ENCODE measurements at regions not wholly inside any gene's neighbourhood (a gene's known extent, or its start where the extent isn't known, plus 50 kb on each side); places are given as distances from the start of the nearest gene placed in this dataset.

GRCh38 chr5:15249152-15249551 lies 250.8 kb upstream of the FBXL7 start:
- POLR2A ChIA-PET (ENCODE audit: unreplicated experiment) = no interaction called here
- dilution Hi-C loops (cut with HindIII; ENCODE audit: low sequenced_read_pairs, unreplicated experiment) = no loop called here
- H2BK15ac ChIP-seq (ENCODE audit: low read depth, low read length) = no peak overlapping the region
- H3K36me3 ChIP-seq (ENCODE audit: control insufficient read depth, insufficient read depth, low read length) = no peaks in the 10 kb centered on the region
- no peak overlapping the region for H2BK20ac ChIP-seq (ENCODE audit: low read depth, low read length)
- WGBS, 2 experiments (ENCODE audit: extremely low coverage in 2 of 2, insufficient read length in 1 of 2) = no CpG with 5 or more reads among the region's 3 CpGs
- H3K23ac ChIP-seq (ENCODE audit: low read depth, low read length) = no peak overlapping the region
- no peak overlapping the region for H3K4me3 ChIP-seq (ENCODE audit: insufficient read depth, low read depth, low read length)
- no peak overlapping the region for H3K9ac ChIP-seq (ENCODE audit: low read depth, low read length)
- TF ChIP-seq CHD1 (IDR thresholded peaks at IDR 0.05; ENCODE audit: low read depth, low read length) (no peak), CEBPB (IDR thresholded peaks at IDR 0.05; ENCODE audit: low read depth, low read length) (peak; percentile 93)
- H3K27me3 ChIP-seq (ENCODE audit: control insufficient read depth, insufficient read depth, low read length) = no peaks in the 10 kb centered on the region
- no peak overlapping the region for H3K18ac ChIP-seq (ENCODE audit: low read depth, low read length)
- no peaks in the 10 kb centered on the region for H3K9me1 ChIP-seq (ENCODE audit: insufficient read depth, low read length)
- H3K4me1 ChIP-seq (ENCODE audit: control insufficient read depth, insufficient read depth, low read length) = no peaks in the 10 kb centered on the region
- no peak overlapping the region for H3K14ac ChIP-seq (replicated peaks; ENCODE audit: low read depth, low read length)
- no peak overlapping the region for H4K5ac ChIP-seq (ENCODE audit: low read depth, low read length)
- DNase-seq = peak; percentile 84
- H3K56ac ChIP-seq (ENCODE audit: extremely low read depth, insufficient read depth, low read length) = no peak overlapping the region
- intact Hi-C loops (cut with micrococcal nuclease) = no loop called here
- CTCF ChIA-PET = no interaction called here
- H3K79me1 ChIP-seq (ENCODE audit: low read depth in 1 of 2, low read length in 2 of 2) = no peaks in the 10 kb centered on the region
- H3K9me3 ChIP-seq (ENCODE audit: control insufficient read depth, insufficient read depth, low read length) = peaks cover 5% of the 10 kb centered on the region; the same call in 1 of the 2 replicates
- no peak overlapping the region for H2AK5ac ChIP-seq (ENCODE audit: low read depth, low read length)
- no peak overlapping the region for H4K91ac ChIP-seq (ENCODE audit: insufficient read depth, low read depth, low read length)
- no peak overlapping the region for H3K4ac ChIP-seq (ENCODE audit: low read depth, low read length)
- no peak overlapping the region for H4K8ac ChIP-seq (ENCODE audit: low read depth in 2 of 2, low read length in 2 of 2)
- BruUV-seq (replicated peaks) = no TSS peak
- peak overlapping the region; percentile 16 for H2BK5ac ChIP-seq (ENCODE audit: low read depth, low read length, poor library complexity, severe bottlenecking)
- H2AK9ac ChIP-seq (replicated peaks; ENCODE audit: low read depth, low read length, poor library complexity) = no peak overlapping the region
- in situ Hi-C loops (cut with MboI; ENCODE audit: low sequenced_read_pairs) = no loop called here
- no peak overlapping the region; the same call in 1 of the 2 replicates for H3K4me2 ChIP-seq (ENCODE audit: low read depth, low read length)
- H2AFZ ChIP-seq (replicated peaks; ENCODE audit: low read length, poor library complexity) = no peak overlapping the region
- peak; percentile 84 for ATAC-seq (ENCODE audit: low read depth)
- no peaks in the 10 kb centered on the region for H4K20me1 ChIP-seq (ENCODE audit: insufficient read depth, low read length)
- no peak overlapping the region for H3K27ac ChIP-seq (ENCODE audit: insufficient read depth, low read length)
- no peak overlapping the region for H2BK120ac ChIP-seq (ENCODE audit: low read depth, low read length)

All from IMR-90 (cell line).